ENCODE measurements at regions not wholly inside any gene's neighbourhood (a gene's known extent, or its start where the extent isn't known, plus 50 kb on each side); places are given as distances from the start of the nearest gene placed in this dataset.

- no peak for TF ChIP-seq OSR1 (CRISPR knock-in tag; IDR thresholded peaks at IDR 0.05)
- no peak for TF ChIP-seq GLIS3 (CRISPR knock-in tag; IDR thresholded peaks at IDR 0.05)
- no peak for TF ChIP-seq TOX (CRISPR knock-in tag; IDR thresholded peaks at IDR 0.05; ENCODE audit: borderline replicate concordance)
- TF ChIP-seq CSDC2 (CRISPR knock-in tag; IDR thresholded peaks at IDR 0.05) = no peak
- TF ChIP-seq ZFP30 (CRISPR knock-in tag; IDR thresholded peaks at IDR 0.05) = no peak
- no peak for TF ChIP-seq PATZ1 (CRISPR knock-in tag; IDR thresholded peaks at IDR 0.05; ENCODE audit: borderline replicate concordance)
- TF ChIP-seq RARB (CRISPR knock-in tag; IDR thresholded peaks at IDR 0.05) = no peak
- no peak for TF ChIP-seq TSHZ2 (CRISPR knock-in tag; IDR thresholded peaks at IDR 0.05)
Measured at GRCh38 chr5:106853266-106853665, 817.5 kb downstream of the EFNA5 start.
